HG02970 (cell line): ENCODE measurements at regions not wholly inside any gene's neighbourhood (a gene's known extent, or its start where the extent isn't known, plus 50 kb on each side); places are given as distances from the start of the nearest gene placed in this dataset.
A peak's percentile ranks its signal among the peaks of the same experiment; 100 is the strongest.

Experiments used
- ATAC-seq: cut with Tn5 transposase; IDR thresholded peaks from one replicate; pipeline ENCODE4 v1.9.1; 2021; ENCODE audit warnings: mild to moderate bottlenecking, moderate library complexity, moderate number of reproducible peaks; ENCODE audit not compliant: unreplicated experiment, low FRiP score

- no peak for ATAC-seq
Measured at GRCh38 chr4:81663368-81663767, 191.7 kb upstream of the RASGEF1B start.

GRCh38 chr4:81659051-81659450 is 187.3 kb upstream of the RASGEF1B start:
- ATAC-seq: no peak

- no peak for ATAC-seq
Measured at GRCh38 chr4:81652069-81652478, 180.4 kb upstream of the RASGEF1B start.

GRCh38 chr4:81651243-81651899 is 179.7 kb upstream of the RASGEF1B start:
- ATAC-seq: no peak

- no peak for ATAC-seq
Measured at GRCh38 chr4:81650606-81651242, 179.0 kb upstream of the RASGEF1B start.

- ATAC-seq: peak; percentile 88
Measured at GRCh38 chr4:81648576-81649275, 177.0 kb upstream of the RASGEF1B start.

- ATAC-seq: no peak
Measured at GRCh38 chr4:81647388-81647787, 175.7 kb upstream of the RASGEF1B start.

GRCh38 chr4:81642543-81642942 is 170.8 kb upstream of the RASGEF1B start:
- ATAC-seq: no peak

- ATAC-seq: no peak
Measured at GRCh38 chr4:81639248-81639647, 167.5 kb upstream of the RASGEF1B start.

- no peak for ATAC-seq
Measured at GRCh38 chr4:81638698-81639097, 167.0 kb upstream of the RASGEF1B start.

GRCh38 chr4:81635739-81636138 is 164.0 kb upstream of the RASGEF1B start:
- peak; percentile 62 for ATAC-seq

- ATAC-seq: no peak
Measured at GRCh38 chr4:81634766-81635549, 163.3 kb upstream of the RASGEF1B start.

- no peak for ATAC-seq
Measured at GRCh38 chr4:81634165-81634564, 162.5 kb upstream of the RASGEF1B start.

GRCh38 chr4:81632581-81633299 is 161.0 kb upstream of the RASGEF1B start:
- no peak for ATAC-seq

- no peak for ATAC-seq
Measured at GRCh38 chr4:81631958-81632441, 160.3 kb upstream of the RASGEF1B start.

- ATAC-seq: no peak
Measured at GRCh38 chr4:81629366-81629765, 157.7 kb upstream of the RASGEF1B start.

GRCh38 chr4:81628489-81628888 is 156.8 kb upstream of the RASGEF1B start:
- no peak for ATAC-seq

GRCh38 chr4:81627590-81627989 is 155.9 kb upstream of the RASGEF1B start:
- no peak for ATAC-seq

- ATAC-seq: no peak
Measured at GRCh38 chr4:81626851-81627250, 155.1 kb upstream of the RASGEF1B start.
